Iris pigment epithelial cell (primary cell): ENCODE measurements at regions not wholly inside any gene's neighbourhood (a gene's known extent, or its start where the extent isn't known, plus 50 kb on each side); places are given as distances from the start of the nearest gene placed in this dataset.
"Not testable (repeated sequence)": the region's sequence is repeated elsewhere in the genome, so short reads cannot be mapped to it uniquely, and the experiment has no call there.

Experiments used
- DNase-seq: peaks from one replicate; pipeline ENCODE4 v3.0.0-alpha.2; 2011; ENCODE audit warnings: low read depth

DNA sequence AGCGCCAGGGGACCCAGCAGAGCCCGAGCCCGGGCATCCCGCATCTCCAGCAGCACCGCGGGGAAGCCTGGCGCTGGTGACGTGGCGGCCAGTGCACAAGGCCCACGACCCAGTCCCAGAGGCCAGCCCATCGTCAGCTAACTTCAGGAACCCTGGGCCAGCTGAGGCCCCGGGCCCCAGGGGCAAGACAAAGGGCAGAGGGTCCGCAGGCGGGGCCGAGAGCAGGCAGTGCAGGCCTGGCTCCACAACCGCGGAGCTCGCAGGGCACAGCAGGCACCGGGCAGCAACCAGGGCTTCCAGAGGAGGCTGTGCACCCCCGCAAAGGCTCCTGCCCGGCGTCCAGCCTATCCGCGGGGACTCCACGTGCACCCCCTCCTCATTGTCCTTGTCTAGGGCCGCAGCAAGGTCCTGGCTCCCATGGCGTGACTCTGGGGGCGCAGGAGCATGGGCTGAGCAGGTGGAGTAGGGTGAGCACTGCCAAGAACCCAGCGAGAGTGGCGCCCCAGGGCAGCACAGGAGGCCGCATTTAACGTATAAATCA, 352.5 kb downstream of the KCNJ18 start:
- DNase-seq: not testable (repeated sequence)

DNA sequence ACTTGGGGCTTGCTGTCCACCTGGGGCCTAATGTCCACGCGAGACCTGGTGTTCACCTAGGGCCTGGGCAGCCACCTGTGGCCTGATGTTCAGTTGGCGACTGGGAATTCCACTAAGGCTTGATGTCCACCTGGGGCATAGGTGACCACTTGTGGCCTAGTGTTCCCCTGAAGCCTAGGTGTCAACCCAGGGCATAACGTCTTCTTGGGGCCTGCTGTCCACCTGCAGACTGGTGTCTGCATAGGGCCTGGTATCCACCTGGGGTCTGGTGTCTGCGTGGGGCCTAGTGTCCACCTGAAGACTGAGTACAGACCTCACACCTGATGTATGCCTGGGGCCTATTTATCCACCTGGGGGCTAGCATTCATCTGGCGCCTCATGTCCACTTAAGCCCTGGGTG, 355.2 kb downstream of the KCNJ18 start:
- not testable (repeated sequence) for DNase-seq

DNA sequence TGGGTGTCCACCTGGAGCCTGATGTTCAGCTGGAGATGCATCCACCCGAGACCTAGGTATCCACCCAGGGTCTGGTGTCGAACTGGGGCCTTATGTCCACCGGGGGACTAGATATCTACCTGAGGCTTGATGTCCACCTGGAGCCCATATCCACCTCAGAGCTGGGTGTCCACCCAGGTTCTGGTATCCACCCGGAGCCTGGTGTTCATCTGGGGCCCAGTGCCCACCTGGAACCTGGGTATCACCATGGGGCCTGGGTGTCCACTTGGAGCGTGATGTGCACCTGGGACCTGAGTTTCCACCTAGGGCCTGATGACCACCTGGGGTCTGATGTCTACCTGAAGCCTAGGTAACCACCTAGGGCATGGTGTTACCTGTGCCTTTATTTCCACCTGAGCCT, 355.9 kb downstream of the KCNJ18 start:
- DNase-seq: not testable (repeated sequence)

DNA sequence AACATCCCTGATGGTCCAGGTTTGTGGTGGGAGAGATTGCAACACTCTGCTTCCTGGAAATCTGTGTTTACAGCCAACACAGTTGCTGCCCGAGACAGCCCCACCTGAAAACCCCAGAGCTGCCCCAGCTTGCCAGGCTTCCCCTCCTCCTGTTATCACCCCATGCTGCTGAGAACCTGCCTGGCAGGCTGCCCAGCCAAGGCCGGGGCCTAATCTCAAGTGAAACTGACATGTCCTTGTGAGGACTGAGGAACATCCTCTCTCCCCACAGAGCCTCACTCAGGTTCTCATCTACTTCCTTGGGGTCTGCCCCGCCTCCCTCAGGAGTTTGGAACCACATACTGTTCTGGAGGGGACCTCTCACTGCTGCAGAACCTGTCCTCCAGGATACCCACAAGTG, 358.4 kb downstream of the KCNJ18 start:
- not testable (repeated sequence) for DNase-seq

DNA sequence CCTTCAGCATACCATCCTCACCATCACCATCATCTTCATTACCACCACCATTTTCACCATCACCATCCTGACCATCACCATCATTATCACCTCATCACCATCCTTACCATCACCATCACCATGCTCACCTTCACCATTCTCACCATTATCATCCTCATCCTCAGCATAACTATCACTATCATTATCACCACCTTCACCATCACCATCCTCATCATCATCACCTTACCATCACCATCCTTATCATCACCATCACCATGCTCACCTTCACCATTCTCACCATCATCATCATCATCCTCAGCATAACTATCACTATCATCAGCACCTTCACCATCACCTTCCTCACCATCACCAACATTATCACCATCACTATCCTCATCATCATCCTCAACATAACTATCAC, 360.4 kb downstream of the KCNJ18 start:
- not testable (repeated sequence) for DNase-seq

DNA sequence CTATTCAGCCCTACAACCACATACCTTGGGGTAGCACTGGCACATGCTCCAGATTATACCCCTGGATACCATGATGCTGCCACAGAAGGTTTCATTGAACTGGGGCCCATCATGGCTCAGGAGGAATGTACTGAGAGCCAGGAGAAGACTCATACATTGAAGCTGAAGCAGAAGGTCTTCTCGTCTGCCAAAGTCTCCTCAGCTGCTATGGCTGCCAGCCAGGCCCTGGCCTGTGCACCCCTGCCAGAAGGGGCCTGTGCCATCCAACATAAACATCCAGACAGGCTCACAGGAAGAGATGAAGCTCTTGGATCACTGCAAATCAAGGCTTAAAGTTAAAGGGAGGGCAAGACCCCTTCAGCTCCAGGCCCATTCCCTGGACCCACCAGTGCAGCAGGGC, 364.2 kb downstream of the KCNJ18 start:
- DNase-seq: not testable (repeated sequence)

DNA sequence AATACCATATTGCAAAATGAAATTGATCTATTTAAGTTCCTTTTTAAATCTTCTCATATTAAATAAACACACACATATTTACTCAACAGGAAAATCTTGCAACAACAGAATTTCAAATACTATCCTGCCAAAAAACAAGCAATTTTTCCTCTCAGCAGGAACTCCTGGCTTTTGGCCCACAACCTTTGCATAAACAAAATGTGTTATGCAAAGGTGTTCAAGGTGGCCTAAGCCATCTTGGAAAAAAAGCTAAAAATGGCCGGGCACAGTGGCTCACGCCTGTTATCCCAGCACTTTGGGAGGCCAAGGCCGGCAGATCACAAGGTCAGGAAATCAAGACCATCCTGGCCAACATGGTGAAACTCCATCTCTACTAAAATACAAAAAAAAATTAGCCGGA, 383.6 kb downstream of the KCNJ18 start:
- not testable (repeated sequence) for DNase-seq

DNA sequence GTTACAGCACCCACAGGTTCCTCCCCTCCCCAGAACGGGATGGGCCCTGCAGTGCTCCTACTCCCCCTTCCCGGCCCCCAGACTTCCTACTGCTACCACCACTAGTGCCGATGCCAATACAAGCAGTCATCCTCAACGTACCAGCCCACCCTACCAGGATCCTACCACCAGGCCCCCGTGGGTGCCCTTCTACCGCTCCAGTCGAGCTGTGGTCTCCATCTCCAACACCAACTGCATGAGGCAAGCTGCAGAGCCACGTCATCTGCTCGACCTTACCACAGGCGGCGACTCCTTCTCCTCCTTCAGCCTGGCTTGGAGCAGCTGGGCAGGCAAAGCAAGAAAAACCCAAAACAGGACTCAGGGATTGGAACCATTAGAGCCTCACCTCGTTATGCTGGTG, 396.3 kb downstream of the KCNJ18 start:
- not testable (repeated sequence) for DNase-seq

DNA sequence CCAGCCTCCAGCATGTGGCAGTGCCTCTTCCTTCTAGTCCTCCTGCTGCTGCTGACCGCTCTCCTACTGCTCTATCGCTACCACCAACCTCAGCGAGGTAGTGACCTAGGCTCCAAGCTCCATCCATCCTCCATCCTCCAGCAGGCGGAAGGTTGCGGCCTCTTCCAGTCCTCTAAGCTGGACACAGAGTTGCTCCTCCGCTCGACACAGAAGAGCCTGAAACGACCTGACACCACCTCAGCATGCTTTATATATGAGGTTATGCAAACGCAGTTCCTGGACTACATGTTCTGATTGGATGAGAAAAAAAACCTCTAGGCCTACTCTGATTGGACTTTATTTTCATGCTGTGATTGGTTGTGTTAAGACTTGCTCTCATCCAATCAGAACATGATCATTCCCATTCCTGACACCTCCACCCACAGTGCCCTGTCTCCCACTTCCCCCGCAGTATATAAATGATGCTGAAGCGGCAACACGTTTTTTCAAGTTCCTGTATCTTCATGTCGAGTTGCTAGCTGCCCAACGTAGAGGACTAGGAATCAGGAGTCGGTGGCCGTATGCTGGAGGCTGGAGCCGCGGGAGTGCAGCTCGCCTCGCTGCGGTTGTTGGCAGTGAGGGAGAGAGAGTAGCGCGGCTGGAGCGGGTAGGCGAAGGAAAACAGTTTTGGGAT, 398.1 kb downstream of the KCNJ18 start:
- peak; percentile 0 for DNase-seq

DNA sequence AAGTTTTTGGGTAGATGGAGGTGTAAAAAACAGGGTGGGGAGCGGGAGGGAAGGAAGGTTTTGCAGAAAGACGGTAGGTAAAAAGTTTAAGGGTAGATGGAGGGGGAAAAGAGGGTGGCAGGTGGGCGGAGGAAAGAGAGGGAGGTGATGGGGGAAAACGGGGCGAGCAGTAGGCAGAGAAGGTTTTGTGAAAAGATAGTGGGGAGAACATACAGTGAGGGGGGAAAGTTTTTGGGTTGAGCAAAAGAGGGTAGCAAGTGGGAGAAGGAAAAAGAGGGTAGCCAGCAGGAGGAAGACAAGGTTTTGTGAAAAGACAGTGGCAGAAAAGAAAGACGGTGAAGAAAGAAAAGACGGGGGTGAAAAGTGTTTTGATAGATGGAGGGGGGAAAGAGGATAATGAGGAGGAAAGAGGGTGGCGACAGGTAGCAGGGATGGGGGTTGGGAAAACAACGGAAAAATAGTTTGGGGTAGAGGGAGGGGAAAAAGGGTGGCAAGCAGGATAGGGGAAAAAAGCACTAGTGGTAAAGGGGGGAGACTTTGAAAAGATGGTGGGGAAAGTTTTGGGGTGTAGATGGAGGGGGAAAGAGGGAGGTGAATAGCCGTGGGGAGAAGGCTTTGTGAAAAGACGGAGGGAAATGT, 398.8 kb downstream of the KCNJ18 start:
- DNase-seq: not testable (repeated sequence)

DNA sequence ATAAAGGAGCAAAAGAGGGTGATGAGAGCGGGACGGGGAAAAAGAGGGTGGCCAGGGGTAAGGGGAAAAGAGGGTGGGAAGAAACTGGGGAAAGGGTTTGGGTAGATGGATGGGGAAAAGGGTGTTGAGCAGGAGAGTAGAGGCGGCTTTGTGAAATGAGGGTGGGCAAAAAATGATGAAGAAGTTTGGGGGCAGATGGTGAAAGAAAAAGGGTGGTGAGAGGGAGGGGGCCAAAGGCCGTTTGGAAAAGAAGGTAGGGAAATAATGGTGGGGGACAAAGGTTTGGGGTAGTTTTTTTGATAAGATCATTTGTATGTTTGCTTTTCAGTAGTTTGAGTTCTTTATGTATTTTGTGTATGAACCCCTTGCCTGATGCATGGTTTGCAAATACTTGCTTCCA, 399.5 kb downstream of the KCNJ18 start:
- DNase-seq: not testable (repeated sequence)

DNA sequence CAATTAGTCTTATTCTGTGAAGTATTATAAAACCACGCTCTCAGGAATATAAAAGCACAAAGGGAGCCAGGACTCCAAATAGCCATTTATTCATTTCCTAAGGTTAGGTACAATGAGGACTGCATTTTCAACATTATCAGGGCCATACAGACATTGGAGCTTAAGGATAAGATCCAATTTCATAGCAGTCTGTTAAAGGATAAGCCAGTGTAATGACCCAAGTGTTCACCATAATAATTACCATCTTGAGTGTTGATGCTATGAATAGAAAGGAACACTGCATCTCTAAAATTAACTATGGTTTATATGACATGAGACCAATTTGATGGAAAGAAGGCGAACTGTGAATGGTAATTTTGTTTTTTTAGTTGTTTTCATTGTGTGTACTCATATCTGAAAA, 403.1 kb downstream of the KCNJ18 start:
- DNase-seq: not testable (repeated sequence)

DNA sequence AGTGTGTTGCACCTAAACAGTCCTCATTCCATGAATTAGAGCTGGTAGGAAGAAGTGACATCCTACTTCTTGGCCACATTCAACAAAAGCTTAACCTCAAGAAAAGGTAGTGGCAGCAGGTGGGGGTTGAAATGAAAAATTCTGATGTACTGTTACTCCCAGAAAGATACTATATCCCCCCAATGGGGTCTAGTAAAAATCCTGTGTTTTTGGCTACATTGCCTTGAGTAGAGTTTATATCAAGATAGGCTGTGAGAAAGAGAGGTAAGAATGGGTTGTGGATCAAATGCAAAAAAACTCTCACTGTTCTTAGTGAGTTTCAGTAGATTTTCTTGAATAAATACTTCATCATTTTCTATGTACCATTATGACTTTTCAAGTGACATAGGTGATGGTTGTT, 407.3 kb downstream of the KCNJ18 start:
- DNase-seq: not testable (repeated sequence)

DNA sequence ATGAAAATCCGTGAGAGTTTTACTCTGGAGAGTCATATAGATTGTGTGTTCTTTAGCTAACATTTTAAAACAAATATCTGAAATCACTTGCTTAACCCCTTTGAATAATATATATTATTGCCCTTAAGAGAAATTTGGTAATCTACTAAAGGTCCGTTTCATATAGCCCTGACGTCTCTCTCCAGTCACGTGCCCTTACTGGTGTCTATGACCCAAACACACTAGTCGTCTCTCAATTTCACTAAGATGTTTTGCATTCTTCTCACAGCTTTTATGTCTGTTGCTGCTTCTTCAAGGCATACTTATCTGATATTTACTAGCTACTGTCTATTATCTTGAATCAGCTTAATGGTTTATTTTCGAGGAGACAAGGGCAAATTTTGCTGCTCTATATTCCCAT, 409.9 kb downstream of the KCNJ18 start:
- no peak for DNase-seq

DNA sequence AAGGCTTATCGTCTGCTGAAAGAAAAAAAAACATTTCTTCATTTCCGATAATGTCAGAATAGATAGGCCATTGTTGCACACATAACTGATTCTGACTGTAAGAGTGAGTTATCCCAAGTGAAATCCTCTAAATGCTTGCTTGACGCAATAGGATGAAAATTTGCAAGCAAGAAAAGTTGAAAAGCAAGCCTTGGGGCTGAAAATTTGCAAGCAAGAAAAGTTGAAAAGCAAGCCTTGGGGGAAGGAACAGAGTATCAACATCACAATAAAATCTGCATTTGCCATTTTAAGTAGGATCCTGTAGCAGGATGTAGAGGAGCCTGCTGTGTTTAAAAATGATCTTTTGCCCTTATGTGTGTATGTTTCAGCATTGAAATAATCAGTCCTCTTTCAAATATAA, 424.4 kb downstream of the KCNJ18 start:
- DNase-seq: not testable (repeated sequence)

DNA sequence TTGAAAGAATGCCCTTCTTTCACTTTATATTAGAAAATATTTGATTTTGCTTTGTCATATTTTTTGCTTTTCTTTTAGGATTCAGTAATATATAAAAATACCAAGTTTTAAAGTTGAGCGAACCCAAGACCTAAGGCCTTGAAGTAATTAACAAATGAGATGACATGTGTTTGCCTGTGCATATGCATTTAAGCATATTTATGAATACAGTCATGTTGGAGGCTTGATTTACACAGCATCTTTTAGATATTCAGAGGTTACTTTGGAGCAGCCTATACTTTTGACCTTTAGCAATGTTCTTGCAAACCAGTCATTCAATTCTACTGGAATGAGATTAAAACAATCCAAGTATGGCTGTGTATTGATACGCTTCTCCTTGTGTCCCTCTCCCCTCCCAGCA, 425.1 kb downstream of the KCNJ18 start:
- not testable (repeated sequence) for DNase-seq

DNA sequence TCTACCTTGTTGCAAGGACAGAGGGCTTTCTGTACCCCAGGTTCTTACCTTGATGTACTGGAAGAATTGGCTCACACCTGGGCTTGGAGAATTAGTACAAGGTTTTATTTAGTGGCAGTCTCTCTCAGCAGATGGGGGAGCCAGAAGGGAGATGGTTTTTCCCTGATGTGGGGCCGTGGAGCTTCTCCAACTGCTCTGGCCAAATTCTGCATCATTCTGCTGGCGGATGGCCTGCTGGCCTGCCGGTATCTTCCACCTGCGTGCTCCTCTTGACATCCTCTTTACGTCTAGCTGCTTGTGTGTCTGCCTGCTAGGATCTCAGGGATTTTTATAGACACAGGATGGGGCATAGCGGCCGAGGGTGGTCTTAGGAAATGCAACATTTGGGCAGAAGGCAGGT, 426.7 kb downstream of the KCNJ18 start:
- DNase-seq: not testable (repeated sequence)

DNA sequence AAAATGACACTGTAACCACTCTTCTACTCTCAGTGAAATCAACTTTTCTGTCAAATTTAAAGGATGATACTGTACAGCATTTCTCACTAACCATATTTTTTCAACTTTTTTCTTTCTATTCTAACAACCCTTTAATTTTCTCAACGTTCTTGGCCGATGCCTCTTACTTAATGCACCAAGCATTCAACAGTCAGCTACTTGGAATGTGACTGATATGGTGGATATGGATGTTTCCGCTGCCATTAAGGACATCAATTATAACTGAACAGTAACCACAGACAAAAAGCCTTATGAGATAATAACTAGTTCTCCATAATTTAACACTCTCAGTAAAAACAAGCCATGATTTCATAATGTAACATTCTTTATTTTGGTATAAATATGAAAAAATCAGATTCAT, 427.4 kb downstream of the KCNJ18 start:
- DNase-seq: not testable (repeated sequence)

DNA sequence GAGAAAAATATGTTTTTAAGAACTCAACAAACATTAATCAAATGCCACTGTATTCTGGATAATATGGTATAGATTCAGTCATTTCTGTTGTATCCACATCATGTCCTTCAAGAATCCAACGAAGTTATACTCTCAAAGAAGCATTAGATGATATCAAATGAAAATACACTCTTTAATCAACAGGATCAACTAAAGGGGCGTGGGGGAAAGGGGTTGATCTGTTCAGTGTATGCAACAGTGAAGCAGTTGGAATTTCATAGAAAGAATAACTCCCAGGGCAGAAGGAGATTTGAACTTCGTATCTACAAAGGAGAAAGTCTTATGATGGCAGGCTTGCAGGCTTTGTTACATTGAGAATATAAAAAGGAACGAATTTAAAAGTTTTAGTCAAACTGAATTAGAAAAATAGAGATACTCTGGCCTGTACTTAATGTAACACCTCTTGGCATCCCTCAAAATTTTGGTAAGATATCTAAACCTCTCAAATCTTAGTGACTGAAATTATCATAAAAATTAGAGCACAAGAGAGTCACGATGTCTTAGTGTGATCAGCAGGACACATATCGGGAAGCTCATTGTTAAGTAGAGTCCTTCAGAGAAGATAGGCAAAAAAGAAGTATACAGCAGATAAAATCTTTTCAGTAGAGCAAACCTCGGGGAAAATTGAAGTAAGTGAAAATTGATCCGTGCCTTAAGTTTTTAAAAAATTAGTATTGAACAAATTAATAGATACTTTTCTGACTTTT, 431.4 kb downstream of the KCNJ18 start:
- no peak for DNase-seq

DNA sequence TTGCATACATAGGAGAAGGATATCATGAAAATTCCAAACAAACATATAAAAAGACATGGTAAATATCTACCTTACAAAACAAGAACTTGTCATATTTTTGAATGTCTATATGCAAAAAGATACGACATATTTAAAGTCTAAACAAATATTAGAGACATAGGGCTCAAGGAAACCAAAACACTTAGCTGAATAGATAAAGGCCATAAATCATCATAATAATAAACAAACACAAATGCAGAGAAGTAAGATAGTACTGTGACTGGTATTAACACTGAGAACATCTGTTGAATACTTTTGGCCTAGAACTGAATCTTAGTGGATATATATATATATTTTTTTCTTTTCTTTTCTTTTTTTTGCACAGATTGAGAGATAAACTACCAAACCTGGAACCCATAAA, 435.8 kb downstream of the KCNJ18 start:
- DNase-seq: no peak

DNA sequence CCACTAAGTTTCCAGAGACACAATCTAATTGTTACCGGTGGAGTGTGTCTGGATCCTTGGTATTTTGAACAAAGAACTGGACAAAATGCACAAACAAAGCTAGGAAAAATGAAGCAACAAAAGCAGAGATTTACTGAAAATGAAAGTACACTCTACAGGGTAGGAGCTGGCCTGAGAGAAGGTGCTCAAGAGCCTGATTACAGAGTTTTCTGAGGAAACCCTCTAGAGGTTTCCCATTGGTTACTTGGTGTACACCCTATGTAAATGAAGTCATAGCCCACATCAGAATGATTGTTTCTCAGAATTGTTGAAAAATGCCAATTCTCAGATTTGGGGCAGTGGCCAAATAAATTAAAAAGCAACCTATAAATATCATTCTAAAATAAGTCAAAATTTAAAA, 436.4 kb downstream of the KCNJ18 start:
- DNase-seq: no peak

DNA sequence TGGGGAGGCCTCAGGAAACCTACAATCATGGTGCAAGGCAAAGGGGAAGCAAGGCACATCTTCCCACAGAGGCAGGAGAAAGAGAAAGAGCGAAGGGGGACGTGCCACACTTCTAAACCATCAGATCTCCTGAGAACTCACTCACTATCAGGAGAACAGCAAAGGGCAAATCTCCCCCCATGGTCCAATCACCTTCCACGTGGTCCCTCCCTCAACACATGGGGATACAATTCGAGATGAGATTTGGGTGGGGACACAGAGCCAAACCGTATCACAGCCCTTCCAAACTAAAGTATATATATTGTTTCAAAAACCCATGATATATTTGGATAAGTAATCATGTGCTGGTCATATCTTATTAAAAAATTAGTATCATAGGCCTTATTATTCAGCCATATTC, 437.6 kb downstream of the KCNJ18 start:
- DNase-seq: not testable (repeated sequence)

DNA sequence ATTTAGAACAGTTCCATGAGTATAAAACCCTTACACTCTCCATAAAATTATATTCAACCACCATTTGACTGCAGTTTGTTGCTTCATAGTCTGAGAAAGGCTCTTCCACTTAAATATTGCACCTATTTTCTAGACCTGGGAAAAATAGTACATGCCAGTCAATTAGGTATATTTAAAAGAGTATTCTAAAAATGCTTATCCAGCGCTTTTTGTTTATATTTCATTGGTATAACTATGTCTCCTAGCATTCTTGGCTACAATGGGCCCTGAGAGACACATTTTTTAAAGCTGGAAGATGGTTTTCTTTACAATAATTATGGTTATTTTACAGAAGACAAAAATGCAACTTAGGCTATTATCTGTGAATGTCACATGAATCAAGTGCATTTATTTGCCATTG, 439.4 kb downstream of the KCNJ18 start:
- no peak for DNase-seq
